B cell (primary cell): ENCODE measurements at regions not wholly inside any gene's neighbourhood (a gene's known extent, or its start where the extent isn't known, plus 50 kb on each side); places are given as distances from the start of the nearest gene placed in this dataset.

Experiments
- EZH2 ChIP-seq: IDR thresholded peaks from 2 replicates; pipeline ENCODE4 v1.6.1; 2012; ENCODE audit warnings: borderline replicate concordance, low read depth, mild to moderate bottlenecking, moderate library complexity, low read length; ENCODE audit not compliant: insufficient read depth, poor library complexity, severe bottlenecking
- TF ChIP-seq, protein P1 (sequence below): fragments of 200-600 bp; IDR thresholded peaks from one replicate; pipeline ENCODE4 v1.8.0; 2022; ENCODE audit warnings: antibody characterized with exemption, mild to moderate bottlenecking

DNA sequence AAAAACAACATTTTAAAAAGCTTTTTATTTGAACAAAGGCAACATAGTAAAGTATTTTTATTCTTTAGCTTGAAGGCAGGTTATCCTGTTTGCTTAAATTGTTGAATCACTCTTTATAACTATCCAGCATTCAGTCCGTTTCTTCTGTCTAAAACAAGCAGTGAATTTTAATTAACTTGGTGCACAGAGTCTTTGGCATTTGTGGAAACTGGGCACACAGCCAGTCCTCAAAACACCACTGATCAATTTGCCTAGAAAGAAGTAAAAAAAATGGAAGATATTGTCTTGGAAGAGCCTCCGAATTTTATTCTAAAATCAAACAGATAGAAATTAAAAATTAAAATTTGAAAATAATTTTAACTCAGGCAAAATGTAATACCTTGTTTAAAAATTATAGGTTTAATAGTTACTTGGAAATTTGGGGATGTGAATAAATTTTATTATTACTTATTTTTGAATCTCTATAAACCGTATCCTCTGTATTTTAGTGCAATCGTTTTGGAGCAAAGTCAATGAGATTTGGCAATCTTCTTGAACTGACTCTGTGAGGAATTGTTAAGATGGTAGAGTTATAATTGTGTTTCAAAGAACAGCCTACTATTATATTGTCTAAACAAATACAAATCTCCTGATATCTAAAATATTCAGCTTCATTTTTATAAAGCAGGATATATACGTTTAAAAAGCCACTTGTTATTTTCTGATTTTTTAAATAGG is 927.0 kb downstream of the SLC16A7 start:
- TF ChIP-seq, protein P1, sequence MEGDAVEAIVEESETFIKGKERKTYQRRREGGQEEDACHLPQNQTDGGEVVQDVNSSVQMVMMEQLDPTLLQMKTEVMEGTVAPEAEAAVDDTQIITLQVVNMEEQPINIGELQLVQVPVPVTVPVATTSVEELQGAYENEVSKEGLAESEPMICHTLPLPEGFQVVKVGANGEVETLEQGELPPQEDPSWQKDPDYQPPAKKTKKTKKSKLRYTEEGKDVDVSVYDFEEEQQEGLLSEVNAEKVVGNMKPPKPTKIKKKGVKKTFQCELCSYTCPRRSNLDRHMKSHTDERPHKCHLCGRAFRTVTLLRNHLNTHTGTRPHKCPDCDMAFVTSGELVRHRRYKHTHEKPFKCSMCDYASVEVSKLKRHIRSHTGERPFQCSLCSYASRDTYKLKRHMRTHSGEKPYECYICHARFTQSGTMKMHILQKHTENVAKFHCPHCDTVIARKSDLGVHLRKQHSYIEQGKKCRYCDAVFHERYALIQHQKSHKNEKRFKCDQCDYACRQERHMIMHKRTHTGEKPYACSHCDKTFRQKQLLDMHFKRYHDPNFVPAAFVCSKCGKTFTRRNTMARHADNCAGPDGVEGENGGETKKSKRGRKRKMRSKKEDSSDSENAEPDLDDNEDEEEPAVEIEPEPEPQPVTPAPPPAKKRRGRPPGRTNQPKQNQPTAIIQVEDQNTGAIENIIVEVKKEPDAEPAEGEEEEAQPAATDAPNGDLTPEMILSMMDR, result no peak
- no peak for TF ChIP-seq EZH2
